Ovary (tissue), 7 donors: ENCODE measurements at regions not wholly inside any gene's neighbourhood (a gene's known extent, or its start where the extent isn't known, plus 50 kb on each side); places are given as distances from the start of the nearest gene placed in this dataset.
A peak's percentile ranks its signal among the peaks of the same experiment; 100 is the strongest.

Experiments
- DNase-seq, 5 donors: peaks; one replicate each; pipeline ENCODE4 v3.0.0-alpha.2; 2019 to 2020
- H3K27ac ChIP-seq, 2 donors: fragments of 200-600 bp; one replicate each; pipeline versions ENCODE4 v1.5.1 to v1.8.0; 2019 to 2022
- H3K27me3 ChIP-seq: fragments of 200-600 bp; one replicate; pipeline ENCODE4 v1.8.0; 2022
- H3K36me3 ChIP-seq: fragments of 200-600 bp; sonication (generic); one replicate; pipeline ENCODE4 v1.5.1; 2019
- H3K4me1 ChIP-seq: one replicate; pipeline ENCODE4 v1.8.1; 2013; ENCODE audit warnings: mild to moderate bottlenecking, moderate library complexity; ENCODE audit not compliant: insufficient read depth
- H3K4me3 ChIP-seq: fragments of 200-600 bp; sonication (generic); one replicate; pipeline ENCODE4 v1.5.1; 2017
- H3K9me3 ChIP-seq, 2 donors: fragments of 200-600 bp in 1 of 2; sonication (generic) in 1 of 2; one replicate each; pipeline versions ENCODE4 v1.5.1 to v1.8.1; 2013 to 2019; ENCODE audit warnings: mild to moderate bottlenecking in 1 of 2, moderate library complexity in 1 of 2
- CTCF ChIP-seq, 3 donors: fragments of 450-650 bp in 2 of 3; fragments of 200-600 bp in 1 of 3; IDR thresholded peaks; one replicate each; pipeline versions ENCODE4 v1.5.1 to v1.8.0; 2016 to 2022; ENCODE audit warnings: antibody characterized with exemption in 3 of 3, mild to moderate bottlenecking in 1 of 3
- EP300 ChIP-seq: sonication (generic); formaldehyde crosslinking; IDR thresholded peaks from one replicate; pipeline ENCODE4 v1.6.1; 2017; ENCODE audit warnings: antibody characterized with exemption
- POLR2A ChIP-seq: fragments of 450-650 bp; IDR thresholded peaks from one replicate; pipeline ENCODE4 v1.6.1; 2017; ENCODE audit warnings: antibody characterized with exemption, mild to moderate bottlenecking, moderate library complexity
- WGBS, 3 donors: extraction: QIAGEN DNeasy Blood & Tissue Kit in 1 of 3; methylation state at CpG; one replicate each; pipeline versions ENCODE4 v1.1.5 to v1.1.7; 2013 to 2017; 5-methylcytosine and 5-hydroxymethylcytosine counted together
- intact Hi-C, 4 donors: fragments of 100-400 bp; cut with DNase I; formaldehyde crosslinking; loops; one replicate each; pipeline versions ENCODE4 v1.11.0 to v1.15.1; 2022 to 2023
- donor health status: DM: no; HTN: no; CAD: no; lungs with moderate emphysema.
- donor health status: DM: no; HTN: no; CAD: no.
- donor health status: Bipolar disorder and iron deficiency.
- donor health status: DM: no; HTN: no; CAD: no.
- donor health status: DM: yes; HTN: yes; CAD: no.

DNA sequence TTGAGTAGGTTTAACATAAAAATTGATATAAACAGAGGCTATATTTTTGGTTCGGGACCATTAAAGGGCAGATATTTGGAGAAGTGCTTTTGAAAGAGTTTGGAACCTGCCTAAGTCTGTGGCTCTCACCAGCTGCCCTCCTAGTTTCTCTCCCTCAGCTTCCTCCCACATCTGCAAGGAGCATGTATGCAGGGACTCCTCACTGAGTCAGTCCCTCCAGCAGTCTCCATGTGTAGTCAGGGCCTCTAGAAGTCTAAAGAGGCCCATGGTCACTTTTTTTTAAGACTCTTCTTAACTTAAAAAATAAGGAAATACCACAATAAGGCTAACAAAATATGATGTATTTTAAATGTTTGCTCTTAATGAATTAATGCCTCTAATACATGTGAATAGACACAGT, 220.0 kb upstream of the TANK start:
- Histone ChIP-seq H3K4me1 (no peaks in the 10 kb centered on the region), H3K27ac (no peak overlapping the region), H3K27me3 (no peaks in the 10 kb centered on the region), H3K4me3 (no peak overlapping the region), H3K36me3 (no peaks in the 10 kb centered on the region), H3K9me3 (no peaks in the 10 kb centered on the region)
- DNase-seq = no peak
- 51 to 81% (median 79%) methylated on average over 1 of the region's 1 CpG for WGBS, 3 donors
- intact Hi-C loops = no loop called here
- TF ChIP-seq CTCF (IDR thresholded peaks at IDR 0.05) (no peak), EP300 (no peak), POLR2A (no peak)

- H3K9me3 ChIP-seq = no peaks in the 10 kb centered on the region
- H3K27me3 ChIP-seq = no peaks in the 10 kb centered on the region
- H3K4me1 ChIP-seq = no peaks in the 10 kb centered on the region
- 51 to 67% (median 66%) methylated on average over 2 of the region's 2 CpGs for WGBS, 3 donors
- H3K27ac ChIP-seq = no peak overlapping the region
- TF ChIP-seq POLR2A (no peak), EP300 (no peak), CTCF (IDR thresholded peaks at IDR 0.05) (no peak)
- intact Hi-C loops = no loop called here
- no peaks in the 10 kb centered on the region for H3K36me3 ChIP-seq
- H3K4me3 ChIP-seq = no peak overlapping the region
- peak in 1 of 5 donors; percentile 41 for DNase-seq
Observed at GRCh38 chr2:160940699-160941098, 219.5 kb upstream of the TANK start.

GRCh38 chr2:160941290-160941846, 218.9 kb upstream of the TANK start:
- H3K27me3 ChIP-seq = no peaks in the 10 kb centered on the region
- no peak overlapping the region for H3K4me3 ChIP-seq
- no peaks in the 10 kb centered on the region for H3K4me1 ChIP-seq
- 68 to 92% (median 70%) methylated on average over 1 of the region's 1 CpG for WGBS, 3 donors
- H3K27ac ChIP-seq = no peak overlapping the region
- no peaks in the 10 kb centered on the region for H3K36me3 ChIP-seq
- no peak for TF ChIP-seq CTCF (IDR thresholded peaks at IDR 0.05)
- no peak for TF ChIP-seq EP300
- no peak for TF ChIP-seq POLR2A
- intact Hi-C loops = no loop called here
- DNase-seq = no peak
- H3K9me3 ChIP-seq = no peaks in the 10 kb centered on the region

DNA sequence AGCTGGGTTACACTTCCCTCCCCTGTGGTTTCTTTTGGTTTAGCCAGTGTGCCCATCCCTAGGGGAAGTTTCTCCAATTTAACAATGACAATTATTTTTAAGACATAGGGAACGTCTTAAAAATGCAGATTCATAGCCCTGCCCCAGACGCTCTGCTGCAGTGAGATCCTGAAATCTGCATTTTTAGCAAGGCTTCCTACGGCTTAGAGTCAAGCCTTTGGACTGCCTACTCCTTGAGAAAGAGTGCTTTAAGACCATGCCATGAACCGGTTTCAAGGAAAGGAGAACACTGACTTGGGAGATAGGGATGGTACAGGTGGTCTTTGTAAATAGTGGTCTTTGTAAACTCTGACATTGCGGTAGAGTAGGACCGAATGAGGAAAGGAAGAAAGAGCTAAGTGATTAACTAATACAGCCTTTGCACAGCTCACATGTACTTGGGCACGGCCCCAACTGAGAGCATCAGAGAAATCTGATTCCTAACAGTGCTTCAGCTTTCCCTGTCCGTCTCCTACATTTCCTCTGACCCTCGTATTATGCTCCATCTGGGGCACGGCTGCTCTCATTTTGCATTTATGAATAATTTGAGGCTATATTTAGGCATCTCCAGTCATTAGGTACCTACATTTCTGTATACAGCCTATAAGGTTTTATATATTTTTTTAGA, 217.6 kb upstream of the TANK start:
- intact Hi-C loops = no loop called here
- no peaks in the 10 kb centered on the region for H3K9me3 ChIP-seq
- no peaks in the 10 kb centered on the region for H3K36me3 ChIP-seq
- DNase-seq = no peak
- 87 to 91% (median 89%) methylated on average over 10 of the region's 10 CpGs for WGBS, 3 donors
- TF ChIP-seq POLR2A = no peak
- TF ChIP-seq CTCF (IDR thresholded peaks at IDR 0.05) = no peak
- TF ChIP-seq EP300 = no peak
- no peaks in the 10 kb centered on the region for H3K4me1 ChIP-seq
- H3K27me3 ChIP-seq = no peaks in the 10 kb centered on the region
- no peak overlapping the region for H3K4me3 ChIP-seq
- no peak overlapping the region for H3K27ac ChIP-seq
